Erythroblast (primary cell): ENCODE measurements at regions not wholly inside any gene's neighbourhood (a gene's known extent, or its start where the extent isn't known, plus 50 kb on each side); places are given as distances from the start of the nearest gene placed in this dataset.

Experiments
- GATA1 ChIP-seq: IDR thresholded peaks from 2 replicates; pipeline ENCODE4 v1.6.1; 2011; ENCODE audit warnings: low read depth, mild to moderate bottlenecking, control low read depth, low read length, moderate library complexity
- POLR2A ChIP-seq: IDR thresholded peaks from 2 replicates; pipeline ENCODE4 v1.6.1; 2011; ENCODE audit warnings: mild to moderate bottlenecking, low read length

- TF ChIP-seq POLR2A (no peak), GATA1 (no peak)
Observed at GRCh38 chr12:24045816-24046257, 96.4 kb upstream of the SOX5 start.
